ENCODE measurements at regions not wholly inside any gene's neighbourhood (a gene's known extent, or its start where the extent isn't known, plus 50 kb on each side); places are given as distances from the start of the nearest gene placed in this dataset.

- H3K4me1 Mint-ChIP-seq = no peaks in the 10 kb centered on the region
- H3K36me3 Mint-ChIP-seq (ENCODE audit: low read depth) = no peaks in the 10 kb centered on the region
- H3K27me3 ChIP-seq (ENCODE audit: insufficient read depth) = no peaks in the 10 kb centered on the region
- no peak for DNase-seq (ENCODE audit: low spot score)
- H3K27ac Mint-ChIP-seq = no peak overlapping the region
- H2AFZ ChIP-seq = no peak overlapping the region
- peaks cover 4% of the 10 kb centered on the region for H3K27me3 Mint-ChIP-seq (ENCODE audit: insufficient read depth, low read depth, poor library complexity)
- no peak overlapping the region for H3K4me3 ChIP-seq
- H3K9me3 Mint-ChIP-seq = no peaks in the 10 kb centered on the region
- ATAC-seq = no peak
- peaks cover 4% of the 10 kb centered on the region; the same call in 1 of the 2 replicates for H3K9me2 ChIP-seq (ENCODE audit: insufficient read depth)
- no peaks in the 10 kb centered on the region for H3K36me3 ChIP-seq (ENCODE audit: insufficient read depth)
- H3K4me1 ChIP-seq (ENCODE audit: insufficient read depth) = 0 out of 2 replicates have a peak, but pooled peaks cover 4% of the 10 kb centered on the region
- no peak overlapping the region for H3K4me3 Mint-ChIP-seq
- no peak overlapping the region for H3K4me2 ChIP-seq
- H3K27ac ChIP-seq (ENCODE audit: low read depth) = no peak overlapping the region
- TF ChIP-seq CTCF (conservative IDR thresholded peaks at IDR 0.05; ENCODE audit: low read depth in 2 of 2) = no peak
- no peak for TF ChIP-seq CREB1 (CRISPR knock-in tag; IDR thresholded peaks at IDR 0.05; ENCODE audit: low read depth)
- no peaks in the 10 kb centered on the region for H3F3A ChIP-seq (replicated peaks; ENCODE audit: low read depth)
- H3K79me2 ChIP-seq (replicated peaks; ENCODE audit: insufficient read depth) = no peaks in the 10 kb centered on the region
- H4K20me1 ChIP-seq (replicated peaks; ENCODE audit: insufficient read depth) = no peaks in the 10 kb centered on the region
These were observed 128.3 kb upstream of the PDE10A start for GRCh38 chr6:165791306-165791705.

DNA sequence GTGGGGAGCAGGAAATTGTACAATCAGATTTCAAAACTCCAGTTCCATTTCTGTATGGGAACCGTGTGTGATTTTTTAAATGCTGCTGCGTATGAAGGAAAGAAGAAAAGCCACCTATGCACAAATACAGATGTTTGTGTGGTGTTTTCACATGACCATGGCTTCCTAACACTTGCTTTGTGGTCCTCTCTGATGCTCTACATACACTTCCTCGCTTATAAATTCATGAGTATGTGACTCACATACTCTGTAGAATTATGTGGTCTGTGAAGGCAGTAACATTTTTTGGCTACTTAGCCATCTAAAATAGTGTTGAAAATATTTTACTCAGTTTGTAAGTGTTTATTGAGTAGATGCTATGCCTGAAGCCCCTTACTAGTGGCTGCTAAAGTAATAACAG lies 119.8 kb upstream of the PDE10A start:
- DNase-seq (ENCODE audit: low spot score) = no peak
- Histone ChIP-seq H3K9me2 (ENCODE audit: insufficient read depth) (no peaks in the 10 kb centered on the region), H3K4me2 (no peak overlapping the region), H3K36me3 (ENCODE audit: insufficient read depth) (no peaks in the 10 kb centered on the region), H2AFZ (no peak overlapping the region), H3K27me3 (ENCODE audit: insufficient read depth) (no peaks in the 10 kb centered on the region), H4K20me1 (replicated peaks; ENCODE audit: insufficient read depth) (no peaks in the 10 kb centered on the region), H3K79me2 (replicated peaks; ENCODE audit: insufficient read depth) (no peaks in the 10 kb centered on the region), H3K4me1 (ENCODE audit: insufficient read depth) (peaks cover 10% of the 10 kb centered on the region; the same call in 1 of the 2 replicates), H3F3A (replicated peaks; ENCODE audit: low read depth) (no peaks in the 10 kb centered on the region), H3K4me3 (no peak overlapping the region), H3K27ac (ENCODE audit: low read depth) (no peak overlapping the region)
- Mint-ChIP-seq H3K27ac (no peak overlapping the region), H3K9me3 (no peaks in the 10 kb centered on the region; the same call in 2 of the 3 replicates), H3K4me3 (no peak overlapping the region), H3K36me3 (ENCODE audit: low read depth) (no peaks in the 10 kb centered on the region), H3K4me1 (peaks cover 6% of the 10 kb centered on the region), H3K27me3 (ENCODE audit: insufficient read depth, low read depth, poor library complexity) (no peaks in the 10 kb centered on the region)
- no peak for ATAC-seq
- TF ChIP-seq ZNF114 (CRISPR knock-in tag; IDR thresholded peaks at IDR 0.05) (no peak), REST (IDR thresholded peaks at IDR 0.05; ENCODE audit: unreplicated experiment) (no peak), EZH2phosphoT487 (IDR thresholded peaks at IDR 0.05; ENCODE audit: unreplicated experiment) (no peak), CREB1 (CRISPR knock-in tag; IDR thresholded peaks at IDR 0.05; ENCODE audit: low read depth) (no peak), ETS1 (IDR thresholded peaks at IDR 0.05) (no peak), JUNB (IDR thresholded peaks at IDR 0.05; ENCODE audit: unreplicated experiment) (no peak), STAT1 (IDR thresholded peaks at IDR 0.05; ENCODE audit: unreplicated experiment) (no peak), POLR2AphosphoS5 (IDR thresholded peaks at IDR 0.05; ENCODE audit: low read depth) (no peak), ZNF462 (CRISPR knock-in tag; IDR thresholded peaks at IDR 0.05) (no peak)

Measured in GM23338 (cell line).